Stimulated activated naive CD8-positive, alpha-beta T cell treated with anti-CD3 and anti-CD28 coated beads, Interleukin-15, Interleukin-2, amounts not matched to agents 100 ng/mL and 50 ng/mL, for 24 hours (primary cell): ENCODE measurements at regions not wholly inside any gene's neighbourhood (a gene's known extent, or its start where the extent isn't known, plus 50 kb on each side); places are given as distances from the start of the nearest gene placed in this dataset.

Experiments used
- H3K27ac Mint-ChIP-seq: one replicate; pipeline ENCODE4 v1.8.0; 2021; ENCODE audit warnings: mild to moderate bottlenecking, mixed read lengths
- H3K27me3 Mint-ChIP-seq: one replicate; pipeline ENCODE4 v1.8.0; 2021; ENCODE audit warnings: mixed read lengths
- H3K36me3 Mint-ChIP-seq: one replicate; pipeline ENCODE4 v1.8.0; 2021; ENCODE audit warnings: low read depth, mixed read lengths
- H3K4me1 Mint-ChIP-seq: one replicate; pipeline ENCODE4 v1.8.0; 2021; ENCODE audit warnings: low read depth, mixed read lengths
- H3K4me3 Mint-ChIP-seq: one replicate; pipeline ENCODE4 v1.8.0; 2021; ENCODE audit warnings: mild to moderate bottlenecking, mixed read lengths
- H3K9me3 Mint-ChIP-seq: one replicate; pipeline ENCODE4 v1.8.0; 2021; ENCODE audit warnings: mixed read lengths

DNA sequence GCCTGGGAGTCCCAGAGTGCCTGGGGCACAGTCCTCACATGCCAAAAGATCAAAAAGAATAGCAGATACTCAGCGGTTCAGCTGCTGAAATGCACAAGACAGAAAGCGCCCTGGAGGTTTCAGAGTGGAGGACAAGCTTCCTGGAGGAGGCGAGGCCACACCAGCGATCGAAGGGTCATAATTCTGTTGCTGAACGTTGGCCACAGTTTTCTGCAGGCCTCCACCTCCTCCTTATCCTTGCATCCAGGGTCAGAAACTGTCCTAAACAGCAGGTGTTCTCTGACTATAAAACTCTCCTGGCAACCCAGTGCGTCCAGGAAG lies 220.3 kb upstream of the LINGO1 start:
- peaks cover 31% of the 10 kb centered on the region for H3K27me3 Mint-ChIP-seq
- H3K36me3 Mint-ChIP-seq, result no peaks in the 10 kb centered on the region
- no peaks in the 10 kb centered on the region for H3K4me1 Mint-ChIP-seq
- no peaks in the 10 kb centered on the region for H3K9me3 Mint-ChIP-seq
- no peak overlapping the region for H3K4me3 Mint-ChIP-seq
- H3K27ac Mint-ChIP-seq, result no peak overlapping the region

DNA sequence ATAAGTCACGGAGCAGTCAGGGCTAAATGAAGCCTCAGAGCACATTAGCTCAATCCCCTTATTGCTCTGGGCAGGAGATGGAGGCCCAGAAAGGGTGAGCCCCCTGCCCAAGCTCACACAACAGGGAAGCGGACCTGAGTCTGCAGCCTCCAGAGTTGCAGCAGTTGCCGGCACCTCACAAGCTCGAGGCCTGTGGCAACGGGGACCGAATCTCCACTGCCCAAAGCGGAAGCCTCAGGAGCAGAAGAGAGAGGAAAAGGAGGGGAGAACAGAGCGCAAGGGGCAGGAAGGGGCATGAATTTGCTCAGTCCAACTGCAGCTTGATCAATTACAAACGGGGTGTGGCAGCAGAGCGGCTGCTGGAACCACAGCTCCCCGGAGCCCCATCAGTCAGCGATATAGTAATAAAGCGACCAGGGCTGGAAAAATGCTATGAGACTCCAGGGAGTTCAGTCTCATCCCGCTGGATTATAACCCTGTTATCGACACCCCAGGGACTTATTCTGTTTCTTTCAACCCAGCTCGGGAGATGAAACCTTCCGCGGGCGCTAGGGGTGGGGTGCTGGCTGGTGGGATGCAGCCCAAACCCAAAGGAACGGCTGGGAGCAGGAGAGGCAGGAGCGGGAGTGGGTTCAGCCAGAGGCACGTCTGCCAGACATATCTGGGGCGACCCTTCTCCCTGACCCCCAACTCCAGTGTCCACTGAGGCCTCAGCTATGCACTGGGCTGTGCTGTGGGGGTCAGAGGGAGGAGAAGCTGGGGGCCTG lies 219.7 kb upstream of the LINGO1 start:
- Mint-ChIP-seq H3K9me3 (no peaks in the 10 kb centered on the region), H3K36me3 (no peaks in the 10 kb centered on the region), H3K27me3 (peaks cover 35% of the 10 kb centered on the region), H3K4me1 (no peaks in the 10 kb centered on the region), H3K27ac (no peak overlapping the region), H3K4me3 (no peak overlapping the region)

DNA sequence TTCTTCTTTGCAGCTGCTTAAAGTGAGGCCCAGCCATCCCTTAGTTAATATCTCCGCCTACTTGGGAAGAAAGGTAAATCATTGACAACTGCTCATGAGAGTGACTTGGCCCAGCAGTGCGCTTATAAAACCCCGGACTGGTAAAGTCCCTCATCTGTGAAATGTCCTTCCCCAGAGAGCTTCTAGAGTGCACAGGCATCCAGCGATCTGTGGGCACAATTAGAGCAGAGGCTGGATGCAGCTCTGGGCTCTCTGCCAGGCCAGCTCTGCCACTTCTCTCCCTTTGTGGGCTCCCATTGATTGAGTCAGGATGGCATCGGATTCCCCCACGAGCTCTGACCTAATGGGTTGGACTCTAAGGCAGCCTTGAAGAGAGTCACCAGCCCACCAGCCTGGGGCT lies 219.0 kb upstream of the LINGO1 start:
- H3K36me3 Mint-ChIP-seq, result no peaks in the 10 kb centered on the region
- H3K4me3 Mint-ChIP-seq, result no peak overlapping the region
- H3K9me3 Mint-ChIP-seq, result no peaks in the 10 kb centered on the region
- H3K4me1 Mint-ChIP-seq, result no peaks in the 10 kb centered on the region
- H3K27me3 Mint-ChIP-seq, result peaks cover 42% of the 10 kb centered on the region
- H3K27ac Mint-ChIP-seq, result no peak overlapping the region

DNA sequence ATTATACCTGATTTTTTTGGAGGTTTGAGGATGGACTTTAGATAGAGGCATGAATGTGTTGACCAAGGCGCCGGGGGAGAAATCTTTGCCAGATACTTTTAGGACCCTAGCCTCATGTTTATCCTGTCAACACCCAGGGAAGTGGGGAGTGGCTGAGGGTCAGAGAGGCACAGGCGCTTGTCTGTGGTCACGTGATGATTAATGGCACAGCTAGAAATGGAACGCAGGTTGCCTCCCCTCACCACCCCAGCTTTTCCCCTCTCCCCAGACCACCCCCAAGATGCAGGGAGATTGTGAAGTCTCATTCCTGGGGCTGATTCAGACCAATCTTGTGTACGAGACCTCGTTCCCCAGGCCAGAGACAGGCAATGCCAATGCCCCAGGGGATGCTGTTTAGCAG lies 218.4 kb upstream of the LINGO1 start:
- Mint-ChIP-seq H3K27ac (no peak overlapping the region), H3K27me3 (peaks cover 46% of the 10 kb centered on the region), H3K36me3 (no peaks in the 10 kb centered on the region), H3K4me1 (no peaks in the 10 kb centered on the region), H3K4me3 (no peak overlapping the region), H3K9me3 (no peaks in the 10 kb centered on the region)

DNA sequence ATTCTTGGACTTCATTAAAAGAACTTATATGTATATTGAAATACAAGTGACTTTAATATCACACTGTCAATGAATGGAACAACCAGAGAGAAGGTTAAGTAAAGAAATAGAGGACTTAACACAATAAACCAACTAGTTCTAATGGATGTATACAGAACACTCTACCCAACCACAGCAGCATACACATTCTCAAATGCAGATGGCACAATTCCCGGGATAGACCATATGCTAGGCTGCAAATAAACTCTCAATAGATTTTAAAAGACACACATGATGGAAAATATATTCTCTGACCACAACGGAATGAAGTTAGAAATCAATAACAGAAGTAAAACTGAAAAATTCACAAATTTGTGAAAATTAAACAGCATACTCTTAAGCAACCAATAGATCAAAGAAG lies 214.3 kb upstream of the LINGO1 start:
- Mint-ChIP-seq H3K27ac (no peak overlapping the region), H3K9me3 (peaks cover 7% of the 10 kb centered on the region), H3K36me3 (no peaks in the 10 kb centered on the region), H3K4me3 (no peak overlapping the region), H3K4me1 (no peaks in the 10 kb centered on the region), H3K27me3 (peaks cover 47% of the 10 kb centered on the region)

DNA sequence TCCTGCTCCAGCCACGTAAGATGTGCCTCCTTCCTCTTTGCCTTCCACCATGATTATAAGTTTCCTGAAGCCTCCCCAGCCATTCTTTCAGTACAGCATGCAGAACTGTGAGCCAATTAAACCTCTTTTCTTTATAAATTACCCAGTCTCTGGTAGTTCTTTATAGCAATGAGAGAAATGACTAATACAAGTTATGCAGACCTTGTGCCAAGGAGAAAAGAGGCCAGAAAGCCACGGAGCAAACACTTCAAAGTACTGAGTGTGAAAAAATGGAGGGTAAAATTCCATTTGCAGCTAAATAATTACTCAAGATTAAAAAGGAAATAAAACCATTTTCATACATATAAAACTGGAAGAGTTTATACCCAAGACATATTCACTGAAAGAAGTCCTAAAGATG lies 213.6 kb upstream of the LINGO1 start:
- no peaks in the 10 kb centered on the region for H3K4me1 Mint-ChIP-seq
- H3K27ac Mint-ChIP-seq, result no peak overlapping the region
- no peaks in the 10 kb centered on the region for H3K36me3 Mint-ChIP-seq
- peaks cover 7% of the 10 kb centered on the region for H3K9me3 Mint-ChIP-seq
- H3K4me3 Mint-ChIP-seq, result no peak overlapping the region
- peaks cover 40% of the 10 kb centered on the region for H3K27me3 Mint-ChIP-seq

DNA sequence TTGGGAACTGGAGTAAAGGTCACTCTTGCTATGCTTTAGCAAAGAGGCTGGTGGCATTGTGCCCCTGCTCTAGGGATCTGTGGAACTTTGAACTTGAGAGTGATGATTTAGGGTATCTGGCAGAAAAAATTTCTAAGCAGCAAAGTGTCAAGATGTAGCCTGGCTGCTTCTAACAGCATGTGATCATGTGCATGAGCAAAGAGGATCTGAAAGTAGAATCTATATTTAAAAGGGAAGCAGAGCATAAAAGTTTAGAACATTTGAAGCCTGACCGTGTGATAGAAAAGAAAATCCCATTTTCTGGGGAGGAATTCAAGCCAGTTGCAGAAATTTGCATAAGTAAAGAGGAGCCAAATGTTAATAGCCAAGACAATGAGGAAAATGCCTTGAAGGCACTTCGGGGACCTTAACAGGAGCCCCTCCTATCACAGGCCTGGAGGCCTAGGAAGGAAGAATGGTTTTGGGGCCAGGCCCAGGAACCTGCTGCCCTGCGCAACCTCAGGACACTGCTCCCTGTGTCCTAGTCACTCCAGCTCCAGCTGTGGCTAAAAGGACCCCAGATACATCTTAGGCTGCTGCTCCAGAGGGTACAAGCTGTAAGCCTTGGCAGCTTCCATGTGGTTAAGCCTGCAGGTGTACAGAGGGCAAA lies 212.2 kb upstream of the LINGO1 start:
- Mint-ChIP-seq H3K36me3 (no peaks in the 10 kb centered on the region), H3K4me1 (no peaks in the 10 kb centered on the region), H3K9me3 (peaks cover 7% of the 10 kb centered on the region), H3K27me3 (peaks cover 42% of the 10 kb centered on the region), H3K4me3 (no peak overlapping the region), H3K27ac (no peak overlapping the region)

DNA sequence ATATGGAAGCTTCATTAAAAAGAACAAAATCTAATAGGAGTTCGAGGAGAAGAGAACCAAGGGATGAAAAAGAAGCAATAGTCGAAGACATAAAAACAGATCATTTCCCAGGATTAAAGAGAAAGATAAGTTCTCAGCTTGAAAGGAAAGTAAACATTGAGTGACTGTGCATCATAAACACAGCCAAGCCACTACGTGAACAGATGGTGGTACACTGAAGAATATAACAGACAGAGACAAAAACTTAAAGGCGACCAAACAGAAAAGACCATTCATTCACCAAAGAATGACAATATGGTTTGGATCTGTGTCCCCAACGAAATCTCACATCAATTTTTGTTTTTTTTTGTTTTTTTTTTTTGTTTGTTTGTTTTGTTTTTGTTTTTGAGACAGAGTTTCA lies 210.8 kb upstream of the LINGO1 start:
- no peak overlapping the region for H3K4me3 Mint-ChIP-seq
- H3K36me3 Mint-ChIP-seq, result no peaks in the 10 kb centered on the region
- H3K9me3 Mint-ChIP-seq, result peaks cover 7% of the 10 kb centered on the region
- no peak overlapping the region for H3K27ac Mint-ChIP-seq
- peaks cover 37% of the 10 kb centered on the region for H3K27me3 Mint-ChIP-seq
- no peaks in the 10 kb centered on the region for H3K4me1 Mint-ChIP-seq

DNA sequence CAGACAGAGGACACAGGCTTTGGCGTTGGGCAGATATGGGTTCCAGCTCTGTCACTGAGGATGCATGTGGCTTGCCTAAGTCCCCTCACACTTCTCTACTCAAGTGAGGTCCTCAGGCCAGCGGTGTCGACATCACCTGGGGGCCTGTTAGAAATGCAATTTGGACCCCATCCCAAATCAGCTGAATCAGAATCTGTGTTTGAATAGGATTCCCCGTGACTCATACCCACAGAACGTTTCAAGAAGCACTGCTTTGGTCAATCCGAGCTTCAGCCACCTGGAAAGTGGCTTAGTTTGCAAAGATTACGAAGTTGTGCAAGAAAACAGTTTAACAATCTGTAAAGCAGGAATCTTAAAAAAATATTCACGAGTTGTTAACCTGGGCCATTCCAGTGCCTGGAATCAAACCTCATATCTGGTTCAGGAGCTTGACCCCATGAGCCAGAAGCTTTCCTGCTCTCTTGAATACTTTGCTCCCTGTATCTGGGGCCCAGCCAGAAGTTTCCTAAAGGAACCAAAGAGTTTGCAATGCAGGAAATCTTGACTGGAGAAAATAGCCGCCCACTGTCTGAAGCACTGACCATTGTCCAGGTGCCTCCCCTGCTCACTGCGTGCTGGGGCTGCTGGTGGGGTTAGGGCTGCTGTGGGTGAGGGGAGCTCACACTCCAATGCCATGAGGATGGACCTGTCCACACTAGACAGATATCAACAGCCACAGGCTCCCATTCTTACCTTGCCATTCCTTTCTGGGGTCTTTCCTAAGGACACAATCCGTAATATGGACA lies 208.5 kb upstream of the LINGO1 start:
- no peak overlapping the region for H3K27ac Mint-ChIP-seq
- H3K4me1 Mint-ChIP-seq, result no peaks in the 10 kb centered on the region
- H3K4me3 Mint-ChIP-seq, result no peak overlapping the region
- no peaks in the 10 kb centered on the region for H3K36me3 Mint-ChIP-seq
- peaks cover 7% of the 10 kb centered on the region for H3K9me3 Mint-ChIP-seq
- peaks cover 21% of the 10 kb centered on the region for H3K27me3 Mint-ChIP-seq

DNA sequence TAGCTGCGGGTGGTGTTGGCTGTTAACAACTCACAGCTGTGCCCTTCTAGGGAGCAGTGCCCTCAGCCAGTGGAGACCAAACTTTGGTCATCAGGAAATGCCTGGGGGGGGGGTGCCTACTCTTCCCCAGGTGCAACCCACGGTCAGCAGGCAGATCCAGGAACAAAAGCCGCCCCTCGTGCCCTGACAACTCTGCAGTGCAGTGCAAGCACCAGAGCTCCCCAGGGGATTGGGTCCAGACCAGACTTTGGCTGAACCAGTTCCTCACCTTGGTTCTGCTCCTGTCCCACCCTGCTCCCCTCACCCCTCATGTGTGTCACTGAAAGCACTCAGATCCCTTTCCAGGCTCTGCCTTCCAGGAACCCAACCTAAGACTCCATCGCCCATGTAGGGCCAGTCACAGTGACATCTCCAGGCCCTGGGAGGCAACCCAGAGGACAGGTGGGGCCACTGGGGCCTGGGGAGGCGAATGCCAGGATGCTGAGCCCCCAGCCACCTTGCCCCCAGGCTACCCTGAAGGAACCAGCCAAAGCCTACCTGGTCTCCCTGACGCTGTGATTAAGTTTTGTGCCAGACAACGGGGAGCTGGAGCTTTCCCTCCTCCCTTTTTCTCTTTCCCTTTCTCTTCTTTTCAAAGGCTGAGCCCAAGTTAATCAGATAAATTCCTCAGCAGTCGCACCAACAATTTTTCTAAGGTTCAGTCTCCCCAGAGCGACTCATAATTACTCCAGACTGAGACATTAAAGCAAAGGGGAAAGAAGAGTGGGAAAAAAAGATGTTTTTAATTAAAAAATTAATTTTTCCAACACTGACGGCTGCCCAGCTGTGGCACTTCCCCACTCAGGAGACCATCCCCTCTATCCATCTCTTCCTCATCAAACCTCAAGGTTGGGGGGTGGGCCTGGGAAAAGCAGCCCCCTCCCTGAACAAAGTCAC lies 207.5 kb upstream of the LINGO1 start:
- H3K9me3 Mint-ChIP-seq, result peaks cover 7% of the 10 kb centered on the region
- H3K27ac Mint-ChIP-seq, result no peak overlapping the region
- peaks cover 19% of the 10 kb centered on the region for H3K27me3 Mint-ChIP-seq
- no peak overlapping the region for H3K4me3 Mint-ChIP-seq
- H3K36me3 Mint-ChIP-seq, result no peaks in the 10 kb centered on the region
- no peaks in the 10 kb centered on the region for H3K4me1 Mint-ChIP-seq

DNA sequence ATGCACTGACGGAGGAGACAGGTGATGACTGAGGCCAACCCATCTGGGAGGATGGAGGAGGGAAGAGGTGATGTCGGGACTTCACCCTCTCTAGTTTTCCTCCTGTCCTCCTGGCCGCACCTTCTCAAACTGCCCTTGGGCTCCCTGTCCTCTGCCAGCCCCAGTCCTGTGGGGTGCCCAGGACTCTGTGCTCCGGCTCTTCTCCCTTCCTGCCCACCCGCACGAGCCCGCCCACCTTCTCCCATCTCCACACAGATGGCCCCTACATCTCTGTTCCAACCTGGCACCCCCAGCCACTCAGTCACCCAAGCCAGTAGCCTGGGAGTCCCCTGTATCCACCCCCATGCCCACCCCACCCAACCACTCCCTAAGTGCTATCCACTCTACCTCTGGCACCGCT lies 206.7 kb upstream of the LINGO1 start:
- no peak overlapping the region for H3K4me3 Mint-ChIP-seq
- peaks cover 3% of the 10 kb centered on the region for H3K9me3 Mint-ChIP-seq
- H3K4me1 Mint-ChIP-seq, result no peaks in the 10 kb centered on the region
- no peak overlapping the region for H3K27ac Mint-ChIP-seq
- no peaks in the 10 kb centered on the region for H3K36me3 Mint-ChIP-seq
- H3K27me3 Mint-ChIP-seq, result peaks cover 15% of the 10 kb centered on the region

DNA sequence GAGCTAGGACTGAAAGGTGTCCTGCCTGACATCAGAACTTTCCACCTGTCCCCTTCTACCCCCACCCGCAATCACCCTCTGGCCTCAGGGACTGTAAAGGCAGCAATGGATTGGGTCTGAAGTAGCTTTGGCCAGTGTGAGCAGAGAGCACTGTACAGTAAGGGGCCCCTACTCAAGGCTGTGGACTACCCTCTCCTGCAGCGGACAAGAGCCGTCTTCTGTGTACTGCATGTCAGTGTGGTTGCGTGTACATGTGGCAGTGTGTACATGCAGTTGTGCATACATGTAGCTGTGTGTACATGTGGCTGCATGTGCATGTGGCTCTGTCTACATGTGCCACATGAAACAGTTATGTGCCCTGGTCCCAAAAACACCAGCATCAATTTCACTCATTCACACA lies 205.9 kb upstream of the LINGO1 start:
- Mint-ChIP-seq H3K4me3 (no peak overlapping the region), H3K9me3 (no peaks in the 10 kb centered on the region), H3K27me3 (peaks cover 12% of the 10 kb centered on the region), H3K4me1 (no peaks in the 10 kb centered on the region), H3K27ac (no peak overlapping the region), H3K36me3 (no peaks in the 10 kb centered on the region)

DNA sequence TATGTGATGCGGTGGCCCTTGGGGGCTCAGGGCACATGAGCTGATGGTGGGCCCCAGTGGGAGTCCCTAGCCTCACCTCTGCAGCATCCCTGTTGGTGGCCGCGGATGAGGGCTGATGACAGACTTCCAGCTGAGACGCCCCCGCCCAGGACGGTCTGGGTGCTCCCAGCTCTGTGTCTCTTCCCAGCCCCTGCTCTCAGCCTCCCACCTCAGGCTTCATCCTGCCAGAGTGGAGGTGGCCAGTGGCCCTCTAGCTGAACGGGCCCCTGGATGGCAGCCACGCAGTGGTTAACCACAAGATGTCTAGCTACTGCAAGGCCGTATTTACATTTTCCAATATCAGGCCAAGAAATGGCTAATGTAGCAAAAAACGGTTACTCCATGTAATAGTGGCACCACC lies 205.3 kb upstream of the LINGO1 start:
- peaks cover 12% of the 10 kb centered on the region for H3K27me3 Mint-ChIP-seq
- H3K27ac Mint-ChIP-seq, result no peak overlapping the region

DNA sequence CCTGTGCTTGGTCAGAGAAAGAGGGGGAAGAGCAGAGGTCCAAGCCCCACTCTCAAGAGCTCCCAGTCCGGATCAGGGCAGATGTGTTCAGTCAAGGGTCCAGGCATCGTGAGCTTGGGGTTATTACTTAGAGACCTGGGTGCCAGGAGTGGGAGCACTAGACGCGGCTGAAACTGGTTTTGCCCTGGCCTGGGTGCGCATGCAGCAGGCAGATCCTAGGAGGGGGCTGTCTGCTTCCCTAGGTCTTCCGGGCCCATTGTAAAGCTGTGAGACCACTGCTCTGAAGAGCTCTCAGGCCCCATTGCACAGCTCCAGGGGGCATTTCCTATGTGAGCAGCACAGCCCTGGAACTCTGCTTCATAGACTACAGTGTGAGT lies 204.9 kb upstream of the LINGO1 start:
- no peaks in the 10 kb centered on the region for H3K4me1 Mint-ChIP-seq
- no peak overlapping the region for H3K27ac Mint-ChIP-seq
- no peaks in the 10 kb centered on the region for H3K36me3 Mint-ChIP-seq
- H3K27me3 Mint-ChIP-seq, result peaks cover 12% of the 10 kb centered on the region
- no peaks in the 10 kb centered on the region for H3K9me3 Mint-ChIP-seq
- no peak overlapping the region for H3K4me3 Mint-ChIP-seq

More for the DNA sequence above, 205.3 kb upstream of the LINGO1 start:
- Mint-ChIP-seq H3K4me1 (no peaks in the 10 kb centered on the region), H3K4me3 (no peak overlapping the region), H3K36me3 (no peaks in the 10 kb centered on the region), H3K9me3 (no peaks in the 10 kb centered on the region)
